ENCODE measurements at regions not wholly inside any gene's neighbourhood (a gene's known extent, or its start where the extent isn't known, plus 50 kb on each side); places are given as distances from the start of the nearest gene placed in this dataset.
A peak's percentile ranks its signal among the peaks of the same experiment; 100 is the strongest.

DNA sequence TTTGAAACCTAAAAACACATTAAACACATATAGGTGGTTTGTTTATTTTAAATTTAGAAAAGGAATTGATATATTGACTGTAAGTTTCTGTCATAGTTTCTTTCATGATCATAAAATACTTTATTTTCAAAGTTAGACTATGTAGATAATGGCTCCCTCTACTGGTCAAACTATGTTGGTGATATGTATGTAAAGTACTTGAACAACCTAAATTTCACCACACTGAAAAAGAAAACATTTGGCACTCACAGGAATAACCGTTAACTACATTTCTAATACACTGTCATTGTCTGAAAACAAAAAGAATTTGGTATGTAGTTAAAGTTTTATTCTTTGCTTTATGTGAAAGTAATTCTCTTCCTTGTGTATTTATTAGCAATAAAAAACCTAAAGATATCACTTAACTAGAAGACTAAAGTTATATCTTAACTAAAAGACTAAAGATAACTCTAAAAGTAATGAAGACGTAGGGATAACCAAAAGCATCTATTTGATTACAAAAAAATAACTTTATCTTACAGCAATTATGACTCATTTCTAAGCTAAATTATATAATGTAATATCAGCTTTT lies 427.5 kb downstream of the VGLL3 start:
- TF ChIP-seq, protein P1, sequence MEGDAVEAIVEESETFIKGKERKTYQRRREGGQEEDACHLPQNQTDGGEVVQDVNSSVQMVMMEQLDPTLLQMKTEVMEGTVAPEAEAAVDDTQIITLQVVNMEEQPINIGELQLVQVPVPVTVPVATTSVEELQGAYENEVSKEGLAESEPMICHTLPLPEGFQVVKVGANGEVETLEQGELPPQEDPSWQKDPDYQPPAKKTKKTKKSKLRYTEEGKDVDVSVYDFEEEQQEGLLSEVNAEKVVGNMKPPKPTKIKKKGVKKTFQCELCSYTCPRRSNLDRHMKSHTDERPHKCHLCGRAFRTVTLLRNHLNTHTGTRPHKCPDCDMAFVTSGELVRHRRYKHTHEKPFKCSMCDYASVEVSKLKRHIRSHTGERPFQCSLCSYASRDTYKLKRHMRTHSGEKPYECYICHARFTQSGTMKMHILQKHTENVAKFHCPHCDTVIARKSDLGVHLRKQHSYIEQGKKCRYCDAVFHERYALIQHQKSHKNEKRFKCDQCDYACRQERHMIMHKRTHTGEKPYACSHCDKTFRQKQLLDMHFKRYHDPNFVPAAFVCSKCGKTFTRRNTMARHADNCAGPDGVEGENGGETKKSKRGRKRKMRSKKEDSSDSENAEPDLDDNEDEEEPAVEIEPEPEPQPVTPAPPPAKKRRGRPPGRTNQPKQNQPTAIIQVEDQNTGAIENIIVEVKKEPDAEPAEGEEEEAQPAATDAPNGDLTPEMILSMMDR (conservative IDR thresholded peaks at IDR 0.05; ENCODE audit: low read depth, low read length): peak; percentile 66
- TF ChIP-seq CEBPB (IDR thresholded peaks at IDR 0.05; ENCODE audit: low read depth, low read length): no peak
- TF ChIP-seq POLR2A (IDR thresholded peaks at IDR 0.05; ENCODE audit: low read depth, low read length): no peak
- no peak for TF ChIP-seq RFX5 (IDR thresholded peaks at IDR 0.05; ENCODE audit: low read depth, low read length)
- no peak for TF ChIP-seq MAZ (IDR thresholded peaks at IDR 0.05; ENCODE audit: borderline replicate concordance, low read depth, low read length)
- TF ChIP-seq BHLHE40 (IDR thresholded peaks at IDR 0.05; ENCODE audit: low read depth, low read length): no peak
- no peak for TF ChIP-seq NFE2L2 (IDR thresholded peaks at IDR 0.05; ENCODE audit: low read depth, low read length)
- TF ChIP-seq RAD21 (IDR thresholded peaks at IDR 0.05; ENCODE audit: low read length): peak; percentile 27
